NCI-H146 treated with DMSO at 0.1 percent for 48 hours (cell line): ENCODE measurements at regions not wholly inside any gene's neighbourhood (a gene's known extent, or its start where the extent isn't known, plus 50 kb on each side); places are given as distances from the start of the nearest gene placed in this dataset.

Experiments
- DNase-seq: peaks from one replicate; lab custom pipeline; 2025; ENCODE audit not compliant: unreplicated experiment; lab: John Stamatoyannopoulos, UW

- DNase-seq: no peak
These were observed 546.5 kb upstream of the SEMA3D start for GRCh38 chr7:85733169-85733915.

GRCh38 chr7:85730012-85730411, 543.2 kb upstream of the SEMA3D start:
- DNase-seq: no peak

DNA sequence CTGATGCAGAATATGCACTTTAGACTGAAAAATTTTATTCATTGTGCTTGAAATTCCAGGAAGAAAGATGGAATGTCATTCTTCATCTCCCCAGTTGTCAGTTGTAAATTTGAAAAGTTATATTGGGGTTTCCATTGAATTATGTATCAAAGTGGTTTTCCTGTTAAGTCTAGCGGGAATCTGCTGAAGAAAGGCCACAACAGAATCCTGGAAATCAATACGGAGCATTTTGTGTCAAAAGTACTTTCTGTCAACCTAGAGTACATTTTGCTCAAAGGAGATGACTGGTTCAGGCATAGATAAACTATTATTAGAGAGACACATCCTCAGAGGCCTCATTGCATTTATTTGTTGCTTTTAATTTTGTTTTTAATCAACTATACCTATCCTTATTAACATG, 538.2 kb upstream of the SEMA3D start:
- DNase-seq: no peak

DNA sequence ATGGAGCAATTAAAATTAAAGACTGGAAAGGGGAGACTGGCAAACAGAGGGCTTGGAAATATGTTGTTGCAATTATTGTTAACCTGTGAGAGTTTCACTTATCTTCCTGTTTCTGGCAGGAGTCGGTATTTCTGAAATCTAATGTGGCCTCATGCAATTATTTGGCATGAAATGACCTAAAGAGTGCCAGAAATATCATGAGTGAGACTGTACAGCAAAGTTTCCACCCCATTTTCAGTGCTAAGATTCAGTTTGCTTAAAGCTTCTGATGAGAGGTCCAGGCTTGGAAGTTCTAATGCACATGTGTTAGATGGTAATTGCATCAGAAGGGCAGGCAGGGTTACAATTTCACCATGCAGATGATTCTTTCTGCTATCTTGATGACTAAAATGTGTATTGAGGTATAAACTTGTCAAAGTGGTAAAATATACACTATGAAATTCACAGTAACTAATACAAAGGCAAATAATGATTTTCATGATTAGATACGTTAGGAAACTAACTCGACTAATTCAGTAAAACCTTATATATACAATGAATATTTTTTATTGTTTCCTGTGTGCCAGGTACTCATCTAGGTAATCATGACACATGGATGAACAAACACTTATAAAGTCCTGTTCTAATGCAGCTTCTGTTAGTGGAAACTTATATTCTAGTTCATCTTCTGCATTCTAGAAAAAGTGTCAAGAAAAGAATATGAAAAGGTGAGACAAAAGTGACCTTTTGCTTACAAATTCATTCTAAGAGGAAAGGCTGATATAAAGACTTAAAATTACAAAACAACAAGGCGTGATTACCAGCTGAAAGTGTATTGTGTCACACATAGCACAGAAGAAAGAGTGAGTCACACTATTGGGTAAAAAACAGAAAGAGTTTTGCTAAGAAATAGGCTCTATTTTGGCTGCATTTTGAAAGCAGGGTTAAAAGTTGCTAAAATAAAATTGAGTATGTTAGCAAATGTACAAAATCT, 533.4 kb upstream of the SEMA3D start:
- DNase-seq: no peak

DNA sequence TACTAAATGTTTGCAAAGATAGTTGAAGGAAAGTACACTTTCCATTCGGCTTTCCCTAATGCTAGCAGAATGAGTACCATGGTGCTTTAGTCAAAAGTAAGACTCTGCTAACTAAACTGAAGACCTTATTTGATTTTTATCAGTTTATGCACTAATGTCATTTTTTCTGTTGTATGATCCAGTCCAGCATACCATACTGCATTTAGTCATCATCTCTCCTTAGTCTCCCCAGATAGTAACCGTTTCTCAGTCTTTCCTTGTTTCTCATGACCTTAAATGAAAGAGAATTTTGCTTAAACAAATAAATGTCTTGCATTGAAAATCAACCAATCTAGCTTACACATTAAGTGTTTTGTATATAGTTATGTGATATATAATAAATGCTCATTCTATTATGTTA, 529.5 kb upstream of the SEMA3D start:
- DNase-seq: no peak

GRCh38 chr7:85714951-85715350, 528.1 kb upstream of the SEMA3D start:
- no peak for DNase-seq

DNA sequence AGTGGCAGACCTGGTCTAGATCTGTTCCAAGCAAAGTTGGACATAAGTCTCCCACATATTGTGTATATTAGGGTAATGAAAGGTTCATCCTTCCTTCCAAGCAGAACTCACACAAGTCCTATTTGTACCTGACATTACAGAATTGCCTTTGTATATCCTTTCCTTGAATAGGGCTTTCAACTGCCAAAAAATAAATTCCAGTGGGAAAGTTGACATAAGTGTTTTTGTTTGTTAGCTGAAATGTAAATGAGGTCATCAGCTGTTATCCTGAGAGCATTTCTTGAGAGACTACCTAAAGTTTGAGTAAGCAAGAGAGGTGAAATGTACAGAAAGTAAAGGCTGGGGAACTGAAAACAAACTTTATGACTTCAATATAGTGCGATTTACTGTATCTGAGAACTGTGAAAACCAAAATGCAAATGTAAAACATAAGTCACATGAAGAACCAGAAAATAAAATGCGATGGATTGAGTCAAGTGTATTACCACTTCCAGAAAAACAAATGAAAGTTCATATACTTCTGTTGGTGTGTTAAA, 527.3 kb upstream of the SEMA3D start:
- no peak for DNase-seq

- no peak for DNase-seq
These were observed 526.3 kb upstream of the SEMA3D start for GRCh38 chr7:85713171-85713570.

- DNase-seq: no peak
These were observed 525.0 kb upstream of the SEMA3D start for GRCh38 chr7:85711894-85712293.

- no peak for DNase-seq
These were observed 524.1 kb upstream of the SEMA3D start for GRCh38 chr7:85710960-85711359.

GRCh38 chr7:85708221-85708620, 521.4 kb upstream of the SEMA3D start:
- DNase-seq: no peak

- DNase-seq: no peak
These were observed 518.2 kb upstream of the SEMA3D start for GRCh38 chr7:85705076-85705475.

GRCh38 chr7:85703251-85704010, 516.6 kb upstream of the SEMA3D start:
- no peak for DNase-seq

DNA sequence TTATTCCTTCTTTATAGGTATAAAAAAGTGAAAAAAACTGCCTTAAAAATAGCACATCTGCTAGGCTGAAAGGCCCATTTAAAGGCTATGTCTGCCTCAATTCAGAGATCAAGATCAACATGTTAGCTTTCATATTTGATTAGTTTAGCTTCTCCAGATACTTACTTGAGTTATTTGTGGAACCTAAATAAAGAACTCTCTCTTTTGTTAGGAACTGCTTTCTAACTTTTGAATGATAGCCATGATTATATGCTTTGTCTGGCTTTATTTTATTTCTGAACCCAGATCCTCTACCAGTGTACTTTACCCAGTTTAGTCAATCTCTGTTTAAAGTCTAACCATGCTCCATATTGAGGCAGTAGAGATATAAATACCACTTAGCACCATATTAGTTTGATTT, 515.5 kb upstream of the SEMA3D start:
- no peak for DNase-seq

DNA sequence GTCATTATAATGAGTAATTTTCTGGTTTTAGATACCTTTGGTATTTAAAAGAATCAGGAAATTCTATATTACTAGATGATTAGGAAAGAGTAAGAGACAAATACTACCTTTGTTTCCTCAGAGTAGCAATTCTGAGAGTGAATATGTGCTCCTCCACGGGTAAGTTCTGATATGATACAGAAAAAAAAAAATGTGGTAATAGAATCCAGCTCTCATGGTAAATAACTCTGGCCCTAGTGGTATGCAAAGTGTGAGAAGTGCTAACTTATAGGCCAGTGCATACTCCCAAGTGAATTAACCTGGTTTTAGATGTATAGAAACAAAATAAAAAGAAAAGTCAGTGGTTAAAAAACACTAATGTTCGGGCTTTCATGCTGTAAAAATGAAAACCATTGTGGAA, 512.6 kb upstream of the SEMA3D start:
- DNase-seq: no peak

DNA sequence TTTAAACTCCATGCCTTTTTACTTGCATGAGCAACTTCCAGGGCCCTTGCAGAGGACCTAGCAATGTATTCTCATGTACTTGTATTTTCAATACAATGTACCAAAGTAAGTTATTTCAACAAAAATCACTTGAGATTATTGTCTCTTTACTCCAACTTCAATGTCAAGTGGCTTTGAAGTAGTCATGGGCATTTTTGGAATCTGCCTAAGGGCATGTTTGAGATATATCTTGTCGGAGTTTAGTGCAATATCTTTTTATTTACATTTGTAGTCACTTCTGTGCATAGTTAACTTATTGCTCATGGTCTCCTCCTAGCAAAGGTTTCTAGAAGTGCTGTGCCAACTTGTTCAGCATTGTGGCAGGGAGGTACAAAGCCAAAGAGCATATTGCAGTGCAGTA, 508.7 kb upstream of the SEMA3D start:
- no peak for DNase-seq

- DNase-seq: no peak
These were observed 508.2 kb upstream of the SEMA3D start for GRCh38 chr7:85695041-85695440.

- DNase-seq: no peak
These were observed 506.5 kb upstream of the SEMA3D start for GRCh38 chr7:85693326-85693725.

DNA sequence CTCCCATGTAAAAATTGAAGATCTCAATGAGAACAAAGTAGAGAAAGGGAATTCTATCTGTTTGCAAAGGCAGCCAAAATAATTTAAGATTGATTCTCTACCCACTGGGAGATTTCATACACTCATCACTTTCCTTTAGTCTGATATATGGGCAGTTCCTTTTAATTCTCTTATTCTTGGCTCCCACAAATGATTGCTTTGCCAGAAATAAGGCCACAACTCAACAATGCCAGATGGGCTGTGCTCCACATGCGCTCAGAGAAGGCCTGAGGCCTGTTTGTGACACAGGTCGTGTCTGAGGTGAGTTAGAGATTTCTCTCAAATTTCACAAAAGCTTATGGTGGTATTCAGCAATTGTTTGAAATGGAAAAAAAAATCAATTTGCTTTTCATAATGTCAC, 501.9 kb upstream of the SEMA3D start:
- no peak for DNase-seq

DNA sequence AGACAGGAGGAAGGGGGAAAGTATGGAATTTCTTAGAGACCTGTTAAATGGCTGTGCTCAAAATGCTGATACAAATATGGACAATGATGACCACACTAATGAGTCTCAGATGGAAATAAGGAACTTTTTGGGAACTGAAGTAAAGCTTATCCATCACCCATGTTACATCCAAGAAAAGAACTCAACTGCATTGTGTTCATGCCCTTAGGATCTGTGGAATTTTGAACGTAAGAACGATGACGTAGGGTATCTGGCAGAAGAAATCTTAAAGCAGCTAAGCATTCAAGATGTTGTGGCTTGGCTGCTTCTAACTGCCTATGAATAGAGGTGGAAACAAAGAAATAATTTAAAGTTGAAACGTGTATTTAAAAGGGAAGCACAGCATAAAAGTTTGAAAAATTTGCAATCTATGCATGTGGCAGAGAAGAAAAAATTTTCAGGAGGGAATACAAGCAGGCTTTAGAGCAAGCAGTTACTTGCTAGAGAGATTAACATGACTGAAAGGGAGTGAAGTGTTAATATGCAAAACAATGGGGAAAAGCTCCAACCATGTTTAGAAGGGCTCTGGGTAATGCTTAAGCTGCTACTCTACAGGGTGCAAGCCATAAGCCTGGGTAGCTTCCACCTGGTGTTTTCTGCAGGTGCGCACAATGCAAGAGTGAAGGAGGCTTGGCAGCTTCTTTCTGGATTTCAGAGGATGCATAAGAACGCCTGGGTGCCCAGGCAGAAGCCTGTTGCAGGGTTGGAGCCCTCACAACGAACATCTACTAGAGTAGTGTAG, 499.7 kb upstream of the SEMA3D start:
- DNase-seq: no peak
